ENCODE measurements at regions not wholly inside any gene's neighbourhood (a gene's known extent, or its start where the extent isn't known, plus 50 kb on each side); places are given as distances from the start of the nearest gene placed in this dataset.

DNA sequence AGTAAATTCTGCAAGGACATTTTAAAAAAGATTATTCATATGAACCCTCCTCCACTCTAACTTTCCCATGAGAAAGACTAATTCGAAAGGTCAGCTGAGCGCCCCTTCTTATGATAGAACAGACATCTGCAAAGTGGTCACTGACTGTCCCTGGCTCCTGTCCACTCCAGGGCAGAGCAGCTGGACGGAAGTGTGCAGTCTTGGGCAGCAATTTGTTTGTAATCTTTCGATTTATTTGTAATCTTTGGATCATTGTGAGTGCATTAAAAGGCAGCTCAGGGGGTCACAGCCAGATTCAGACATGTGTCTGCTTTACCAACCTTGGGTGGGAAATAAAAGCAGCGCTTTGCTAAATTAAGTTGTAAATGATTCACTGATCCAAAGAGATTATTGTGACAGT lies 158.8 kb upstream of the ADARB2 start:
- DNase-seq (no peak), ATAC-seq (no peak)
- H3K4me1 ChIP-seq, result no peaks in the 10 kb centered on the region
- H3K27me3 ChIP-seq, result no peaks in the 10 kb centered on the region
- H3K9me3 ChIP-seq, result no peaks in the 10 kb centered on the region
- no peaks in the 10 kb centered on the region for H3K36me3 ChIP-seq
- no peak for TF ChIP-seq CTCF (IDR thresholded peaks at IDR 0.05)
- intact Hi-C loops (cut with DNase I), result no loop called here
- no peak overlapping the region for H3K4me3 ChIP-seq
- H3K27ac ChIP-seq, result no peak overlapping the region

GRCh38 chr10:1895691-1896090 lies 158.4 kb upstream of the ADARB2 start:
- ATAC-seq (no peak), DNase-seq (no peak)
- intact Hi-C loops (cut with DNase I), result no loop called here
- Histone ChIP-seq H3K4me1 (no peaks in the 10 kb centered on the region), H3K9me3 (no peaks in the 10 kb centered on the region), H3K36me3 (no peaks in the 10 kb centered on the region), H3K27ac (no peak overlapping the region), H3K4me3 (no peak overlapping the region), H3K27me3 (no peaks in the 10 kb centered on the region)
- TF ChIP-seq CTCF (IDR thresholded peaks at IDR 0.05), result no peak

DNA sequence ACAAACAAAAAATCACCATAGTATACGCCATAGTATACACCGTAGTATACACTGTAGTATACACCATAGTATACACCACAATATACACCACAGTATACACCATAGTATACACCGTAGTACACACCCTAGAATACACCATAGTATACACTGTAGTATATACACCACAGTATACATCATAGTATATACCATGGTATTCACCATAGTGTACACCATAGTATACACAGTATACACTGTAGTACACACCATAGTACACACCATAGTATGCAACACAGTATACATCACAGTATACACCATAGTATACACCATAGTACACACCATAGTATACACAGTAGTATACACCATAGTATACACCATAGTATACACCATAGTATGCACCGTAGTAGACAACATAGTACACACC lies 157.6 kb upstream of the ADARB2 start:
- no peaks in the 10 kb centered on the region for H3K9me3 ChIP-seq
- no peaks in the 10 kb centered on the region for H3K36me3 ChIP-seq
- intact Hi-C loops (cut with DNase I), result no loop called here

DNA sequence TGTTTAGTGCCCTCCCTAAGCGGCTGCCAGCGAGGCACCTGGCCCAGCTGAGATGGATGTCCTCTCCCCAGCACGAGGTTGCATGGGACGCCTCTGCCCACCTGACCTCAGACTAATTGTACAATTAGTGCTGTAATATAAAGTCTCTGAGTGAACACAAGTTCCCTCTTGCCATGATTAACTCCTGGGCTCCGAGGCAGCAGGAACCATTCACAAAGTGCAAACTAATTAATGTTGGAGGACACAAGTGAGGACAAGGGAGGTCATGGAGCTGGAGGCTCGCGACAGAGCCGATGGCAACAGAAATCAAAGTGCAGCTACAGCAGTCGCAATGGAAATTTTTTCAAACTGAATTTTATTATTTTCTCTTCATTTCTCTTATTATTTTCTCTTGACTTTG lies 156.6 kb upstream of the ADARB2 start:
- no peak overlapping the region for H3K27ac ChIP-seq
- no peak for DNase-seq

More for the DNA sequence above, 157.6 kb upstream of the ADARB2 start:
- Histone ChIP-seq H3K4me3 (no peak overlapping the region), H3K4me1 (no peaks in the 10 kb centered on the region), H3K27ac (no peak overlapping the region), H3K27me3 (no peaks in the 10 kb centered on the region)
- DNase-seq (no peak), ATAC-seq (no peak)
- TF ChIP-seq CTCF (IDR thresholded peaks at IDR 0.05), result no peak

GRCh38 chr10:1886039-1886438 lies 148.7 kb upstream of the ADARB2 start:
- Histone ChIP-seq H3K4me1 (no peaks in the 10 kb centered on the region), H3K27me3 (no peaks in the 10 kb centered on the region), H3K4me3 (no peak overlapping the region), H3K27ac (no peak overlapping the region), H3K9me3 (no peaks in the 10 kb centered on the region), H3K36me3 (no peaks in the 10 kb centered on the region)
- TF ChIP-seq CTCF (IDR thresholded peaks at IDR 0.05), result no peak
- no peak for DNase-seq
- intact Hi-C loops (cut with DNase I), result no loop called here
- ATAC-seq, result no peak

More for the DNA sequence above, 156.6 kb upstream of the ADARB2 start:
- Histone ChIP-seq H3K36me3 (no peaks in the 10 kb centered on the region), H3K27me3 (no peaks in the 10 kb centered on the region), H3K4me1 (no peaks in the 10 kb centered on the region), H3K9me3 (no peaks in the 10 kb centered on the region), H3K4me3 (no peak overlapping the region)
- intact Hi-C loops (cut with DNase I), result no loop called here
- ATAC-seq, result no peak
- no peak for TF ChIP-seq CTCF (IDR thresholded peaks at IDR 0.05)

DNA sequence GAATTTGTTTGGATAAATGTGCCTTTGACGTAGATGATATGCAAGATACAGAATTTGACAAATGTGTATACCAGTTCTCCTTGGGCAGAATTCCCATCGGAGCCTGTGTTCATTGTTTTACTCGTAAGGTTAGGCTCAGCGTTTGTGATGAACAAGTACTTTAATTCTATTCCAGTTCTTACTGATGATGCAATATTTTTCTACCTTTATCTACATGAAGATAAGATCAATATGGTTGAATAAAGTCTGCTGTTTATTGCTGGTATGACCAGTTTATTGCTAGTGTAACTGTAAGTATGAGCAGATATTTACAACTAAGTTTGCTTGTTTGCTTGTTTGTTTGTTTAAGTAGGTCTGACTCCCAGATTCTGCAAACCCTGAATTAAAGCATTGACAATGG lies 145.4 kb upstream of the ADARB2 start:
- TF ChIP-seq CTCF (IDR thresholded peaks at IDR 0.05), result no peak
- intact Hi-C loops (cut with DNase I), result no loop called here
- no peak overlapping the region for H3K4me3 ChIP-seq
- ATAC-seq (no peak), DNase-seq (no peak)
- H3K27ac ChIP-seq, result no peak overlapping the region
- no peaks in the 10 kb centered on the region for H3K9me3 ChIP-seq
- no peaks in the 10 kb centered on the region for H3K36me3 ChIP-seq
- no peaks in the 10 kb centered on the region for H3K27me3 ChIP-seq
- no peaks in the 10 kb centered on the region for H3K4me1 ChIP-seq

Data from upper lobe of right lung (tissue), 1 donor.